ENCODE measurements at regions not wholly inside any gene's neighbourhood (a gene's known extent, or its start where the extent isn't known, plus 50 kb on each side); places are given as distances from the start of the nearest gene placed in this dataset.
"Not testable (repeated sequence)": the region's sequence is repeated elsewhere in the genome, so short reads cannot be mapped to it uniquely, and the experiment has no call there.

GRCh38 chrX:146921204-146921603 lies 106.7 kb upstream of the CXorf51A start:
- no peak overlapping the region for H3K4me3 Mint-ChIP-seq (ENCODE audit: unreplicated experiment)
- peaks cover 57% of the 10 kb centered on the region for H3K9me3 Mint-ChIP-seq (ENCODE audit: low read depth)
- DNase-seq (ENCODE audit: low spot score), result no peak
- H3K4me1 Mint-ChIP-seq (ENCODE audit: low read depth), result no peaks in the 10 kb centered on the region
- no peaks in the 10 kb centered on the region for H3K36me3 Mint-ChIP-seq (ENCODE audit: low read depth)
- no peaks in the 10 kb centered on the region for H3K27me3 Mint-ChIP-seq (ENCODE audit: low read depth)
- no peak overlapping the region for H3K27ac Mint-ChIP-seq (ENCODE audit: unreplicated experiment)
- no peak for TF ChIP-seq CTCF (IDR thresholded peaks at IDR 0.05)

GRCh38 chrX:146907391-146908240 lies 93.1 kb upstream of the CXorf51A start:
- Mint-ChIP-seq H3K36me3 (ENCODE audit: low read depth) (no peaks in the 10 kb centered on the region), H3K4me3 (ENCODE audit: unreplicated experiment) (no peak overlapping the region), H3K27ac (ENCODE audit: unreplicated experiment) (no peak overlapping the region), H3K4me1 (ENCODE audit: low read depth) (no peaks in the 10 kb centered on the region), H3K9me3 (ENCODE audit: low read depth) (peaks cover 8% of the 10 kb centered on the region), H3K27me3 (ENCODE audit: low read depth) (no peaks in the 10 kb centered on the region)
- TF ChIP-seq CTCF (IDR thresholded peaks at IDR 0.05), result no peak
- DNase-seq (ENCODE audit: low spot score), result peak; percentile 58

- TF ChIP-seq CTCF (IDR thresholded peaks at IDR 0.05), result no peak
- no peak overlapping the region for H3K4me3 Mint-ChIP-seq (ENCODE audit: unreplicated experiment)
- H3K4me1 Mint-ChIP-seq (ENCODE audit: low read depth), result no peaks in the 10 kb centered on the region
- H3K9me3 Mint-ChIP-seq (ENCODE audit: low read depth), result peaks cover 17% of the 10 kb centered on the region
- no peak overlapping the region for H3K27ac Mint-ChIP-seq (ENCODE audit: unreplicated experiment)
- H3K27me3 Mint-ChIP-seq (ENCODE audit: low read depth), result no peaks in the 10 kb centered on the region
- peak; percentile 59 for DNase-seq (ENCODE audit: low spot score)
- no peaks in the 10 kb centered on the region for H3K36me3 Mint-ChIP-seq (ENCODE audit: low read depth)
Measured at GRCh38 chrX:146906166-146906565, 91.6 kb upstream of the CXorf51A start.

GRCh38 chrX:146887020-146887419 lies 72.5 kb upstream of the CXorf51A start:
- Mint-ChIP-seq H3K27me3 (ENCODE audit: low read depth) (no peaks in the 10 kb centered on the region), H3K36me3 (ENCODE audit: low read depth) (no peaks in the 10 kb centered on the region), H3K9me3 (ENCODE audit: low read depth) (peaks cover 60% of the 10 kb centered on the region), H3K27ac (ENCODE audit: unreplicated experiment) (no peak overlapping the region), H3K4me1 (ENCODE audit: low read depth) (no peaks in the 10 kb centered on the region), H3K4me3 (ENCODE audit: unreplicated experiment) (no peak overlapping the region)
- TF ChIP-seq CTCF (IDR thresholded peaks at IDR 0.05), result no peak
- DNase-seq (ENCODE audit: low spot score), result no peak

- no peak overlapping the region for H3K4me3 Mint-ChIP-seq (ENCODE audit: unreplicated experiment)
Measured at GRCh38 chrX:146881521-146881920, 67.0 kb upstream of the CXorf51A start.

GRCh38 chrX:146866846-146867245 lies 52.3 kb upstream of the CXorf51A start:
- H3K36me3 Mint-ChIP-seq (ENCODE audit: low read depth); H3K4me3 Mint-ChIP-seq (ENCODE audit: unreplicated experiment); H3K4me1 Mint-ChIP-seq (ENCODE audit: low read depth); DNase-seq (ENCODE audit: low spot score); H3K27ac Mint-ChIP-seq (ENCODE audit: unreplicated experiment); H3K27me3 Mint-ChIP-seq (ENCODE audit: low read depth): not testable (repeated sequence)
- H3K9me3 Mint-ChIP-seq (ENCODE audit: low read depth), result peaks cover 21% of the 10 kb centered on the region

More at GRCh38 chrX:146881521-146881920, 67.0 kb upstream of the CXorf51A start:
- H3K36me3 Mint-ChIP-seq (ENCODE audit: low read depth), result no peaks in the 10 kb centered on the region
- H3K27me3 Mint-ChIP-seq (ENCODE audit: low read depth), result no peaks in the 10 kb centered on the region
- H3K27ac Mint-ChIP-seq (ENCODE audit: unreplicated experiment), result no peak overlapping the region
- no peak for DNase-seq (ENCODE audit: low spot score)
- TF ChIP-seq CTCF (IDR thresholded peaks at IDR 0.05), result no peak
- peaks cover 53% of the 10 kb centered on the region for H3K9me3 Mint-ChIP-seq (ENCODE audit: low read depth)
- no peaks in the 10 kb centered on the region for H3K4me1 Mint-ChIP-seq (ENCODE audit: low read depth)

GRCh38 chrX:146865734-146866133 lies 51.2 kb upstream of the CXorf51A start:
- not testable (repeated sequence) for H3K4me3 Mint-ChIP-seq (ENCODE audit: unreplicated experiment)

More at GRCh38 chrX:146865734-146866133, 51.2 kb upstream of the CXorf51A start:
- peaks cover 19% of the 10 kb centered on the region for H3K9me3 Mint-ChIP-seq (ENCODE audit: low read depth)
- not testable (repeated sequence) for H3K27me3 Mint-ChIP-seq (ENCODE audit: low read depth); H3K27ac Mint-ChIP-seq (ENCODE audit: unreplicated experiment); DNase-seq (ENCODE audit: low spot score); H3K36me3 Mint-ChIP-seq (ENCODE audit: low read depth); H3K4me1 Mint-ChIP-seq (ENCODE audit: low read depth)

All from chondrocyte (in vitro differentiated cells).